ENCODE measurements at regions not wholly inside any gene's neighbourhood (a gene's known extent, or its start where the extent isn't known, plus 50 kb on each side); places are given as distances from the start of the nearest gene placed in this dataset.
"Not testable (repeated sequence)": the region's sequence is repeated elsewhere in the genome, so short reads cannot be mapped to it uniquely, and the experiment has no call there.

- TF ChIP-seq CTCF (IDR thresholded peaks at IDR 0.05; ENCODE audit: control extremely low read depth, extremely low read depth) = no peak
- WGBS, 2 donors = 83 to 87% methylated on average over 22 of the region's 22 CpGs
- Histone ChIP-seq H3K27me3 (ENCODE audit: control insufficient read depth in 3 of 3, insufficient read depth in 3 of 3, low read length in 2 of 3) (no peaks in the 10 kb centered on the region), H3K4me3 (no peak overlapping the region), H3K9ac (ENCODE audit: insufficient read depth in 1 of 2, low read length in 2 of 2) (no peak overlapping the region), H3K4me1 (ENCODE audit: control insufficient read depth in 5 of 5, insufficient read depth in 5 of 5, low read length in 5 of 5) (no peaks in the 10 kb centered on the region), H3K27ac (ENCODE audit: low read depth in 1 of 2, low read length in 1 of 2) (no peak overlapping the region), H3K9me3 (ENCODE audit: control insufficient read depth in 4 of 4, insufficient read depth in 3 of 4, low read length in 3 of 4) (peaks cover 0 to 6% (median 2%) of the 10 kb centered on the region in 4 donors), H3K36me3 (ENCODE audit: control insufficient read depth in 4 of 4, insufficient read depth in 4 of 4, low read length in 4 of 4) (no peaks in the 10 kb centered on the region)
- no peak for ATAC-seq (ENCODE audit: insufficient read depth, low FRiP score)
- no peak for DNase-seq
These were observed 594.2 kb downstream of the KCNJ18 start for GRCh38 chr17:22286337-22287041.

- not testable (repeated sequence) for ATAC-seq (ENCODE audit: insufficient read depth, low FRiP score); H3K4me1 ChIP-seq (ENCODE audit: control insufficient read depth in 5 of 5, insufficient read depth in 5 of 5, low read length in 5 of 5); H3K27ac ChIP-seq (ENCODE audit: low read depth in 1 of 2, low read length in 1 of 2); DNase-seq; H3K9ac ChIP-seq (ENCODE audit: insufficient read depth in 1 of 2, low read length in 2 of 2); H3K4me3 ChIP-seq; H3K36me3 ChIP-seq (ENCODE audit: control insufficient read depth in 4 of 4, insufficient read depth in 4 of 4, low read length in 4 of 4); H3K27me3 ChIP-seq (ENCODE audit: control insufficient read depth in 3 of 3, insufficient read depth in 3 of 3, low read length in 2 of 3)
- 81 to 92% methylated on average over 21 to 27 of the region's 33 CpGs for WGBS, 2 donors
- H3K9me3 ChIP-seq (ENCODE audit: control insufficient read depth in 4 of 4, insufficient read depth in 3 of 4, low read length in 3 of 4) = peaks cover 0 to 34% (median 11%) of the 10 kb centered on the region in 4 donors
These were observed 606.2 kb downstream of the KCNJ18 start for GRCh38 chr17:22298484-22298951.

- no peak for ATAC-seq (ENCODE audit: insufficient read depth, low FRiP score)
- Histone ChIP-seq H3K4me3 (no peak overlapping the region), H3K36me3 (ENCODE audit: control insufficient read depth in 4 of 4, insufficient read depth in 4 of 4, low read length in 4 of 4) (no peaks in the 10 kb centered on the region), H3K9me3 (ENCODE audit: control insufficient read depth in 4 of 4, insufficient read depth in 3 of 4, low read length in 3 of 4) (peaks cover 0 to 44% (median 11%) of the 10 kb centered on the region in 4 donors), H3K27me3 (ENCODE audit: control insufficient read depth in 3 of 3, insufficient read depth in 3 of 3, low read length in 2 of 3) (no peaks in the 10 kb centered on the region), H3K27ac (ENCODE audit: low read depth in 1 of 2, low read length in 1 of 2) (no peak overlapping the region), H3K4me1 (ENCODE audit: control insufficient read depth in 5 of 5, insufficient read depth in 5 of 5, low read length in 5 of 5) (no peaks in the 10 kb centered on the region), H3K9ac (ENCODE audit: insufficient read depth in 1 of 2, low read length in 2 of 2) (no peak overlapping the region)
- DNase-seq = no peak
- WGBS, 2 donors = 82 to 86% methylated on average over 11 of the region's 11 CpGs
- no peak for TF ChIP-seq CTCF (IDR thresholded peaks at IDR 0.05; ENCODE audit: control extremely low read depth, extremely low read depth)
These were observed 607.9 kb downstream of the KCNJ18 start for GRCh38 chr17:22300177-22300576.

- H3K4me1 ChIP-seq (ENCODE audit: control insufficient read depth in 5 of 5, insufficient read depth in 5 of 5, low read length in 5 of 5) = no peaks in the 10 kb centered on the region
- H3K36me3 ChIP-seq (ENCODE audit: control insufficient read depth in 4 of 4, insufficient read depth in 4 of 4, low read length in 4 of 4) = no peaks in the 10 kb centered on the region
- DNase-seq (no peak), ATAC-seq (ENCODE audit: insufficient read depth, low FRiP score) (no peak)
- no peaks in the 10 kb centered on the region for H3K27me3 ChIP-seq (ENCODE audit: control insufficient read depth in 3 of 3, insufficient read depth in 3 of 3, low read length in 2 of 3)
- WGBS, 2 donors = 81 to 82% methylated on average over 47 to 48 of the region's 48 CpGs
- no peak overlapping the region for H3K27ac ChIP-seq (ENCODE audit: low read depth in 1 of 2, low read length in 1 of 2)
- H3K9ac ChIP-seq (ENCODE audit: insufficient read depth in 1 of 2, low read length in 2 of 2) = no peak overlapping the region
- H3K9me3 ChIP-seq (ENCODE audit: control insufficient read depth in 4 of 4, insufficient read depth in 3 of 4, low read length in 3 of 4) = peaks cover 0 to 49% (median 11%) of the 10 kb centered on the region in 4 donors
- H3K4me3 ChIP-seq = no peak overlapping the region
- no peak for TF ChIP-seq CTCF (IDR thresholded peaks at IDR 0.05; ENCODE audit: control extremely low read depth, extremely low read depth)
These were observed 608.5 kb downstream of the KCNJ18 start for GRCh38 chr17:22300731-22301352.
